Muscle of leg (tissue), 3 donors: ENCODE measurements at regions not wholly inside any gene's neighbourhood (a gene's known extent, or its start where the extent isn't known, plus 50 kb on each side); places are given as distances from the start of the nearest gene placed in this dataset.

Experiments
- DNase-seq: peaks from one replicate; pipeline ENCODE4 v3.0.0; 2013
- H3K27ac ChIP-seq: one replicate; pipeline ENCODE4 v1.5.1; 2013; ENCODE audit warnings: mild to moderate bottlenecking, low read length, control low read depth
- H3K27me3 ChIP-seq: one replicate; pipeline ENCODE4 v1.6.1; 2013; ENCODE audit warnings: low read length; ENCODE audit not compliant: control insufficient read depth, insufficient read depth
- H3K36me3 ChIP-seq: one replicate; pipeline ENCODE4 v1.6.1; 2013; ENCODE audit warnings: low read length; ENCODE audit not compliant: control insufficient read depth, insufficient read depth
- H3K4me1 ChIP-seq: one replicate; pipeline ENCODE4 v1.6.1; 2013; ENCODE audit warnings: low read length; ENCODE audit not compliant: control insufficient read depth, insufficient read depth
- H3K4me3 ChIP-seq: one replicate; pipeline ENCODE4 v1.5.1; 2013; ENCODE audit warnings: low read length, control low read depth
- H3K9me3 ChIP-seq: replicated peaks from 2 replicates; pipeline ENCODE4 v1.6.1; 2013; ENCODE audit warnings: low read depth, low read length; ENCODE audit not compliant: control insufficient read depth
- WGBS: methylation state at CpG from one replicate; pipeline ENCODE4 v1.1.5; 2013; ENCODE audit warnings: missing lambda C conversion rate; ENCODE audit not compliant: insufficient coverage; 5-methylcytosine and 5-hydroxymethylcytosine counted together

DNA sequence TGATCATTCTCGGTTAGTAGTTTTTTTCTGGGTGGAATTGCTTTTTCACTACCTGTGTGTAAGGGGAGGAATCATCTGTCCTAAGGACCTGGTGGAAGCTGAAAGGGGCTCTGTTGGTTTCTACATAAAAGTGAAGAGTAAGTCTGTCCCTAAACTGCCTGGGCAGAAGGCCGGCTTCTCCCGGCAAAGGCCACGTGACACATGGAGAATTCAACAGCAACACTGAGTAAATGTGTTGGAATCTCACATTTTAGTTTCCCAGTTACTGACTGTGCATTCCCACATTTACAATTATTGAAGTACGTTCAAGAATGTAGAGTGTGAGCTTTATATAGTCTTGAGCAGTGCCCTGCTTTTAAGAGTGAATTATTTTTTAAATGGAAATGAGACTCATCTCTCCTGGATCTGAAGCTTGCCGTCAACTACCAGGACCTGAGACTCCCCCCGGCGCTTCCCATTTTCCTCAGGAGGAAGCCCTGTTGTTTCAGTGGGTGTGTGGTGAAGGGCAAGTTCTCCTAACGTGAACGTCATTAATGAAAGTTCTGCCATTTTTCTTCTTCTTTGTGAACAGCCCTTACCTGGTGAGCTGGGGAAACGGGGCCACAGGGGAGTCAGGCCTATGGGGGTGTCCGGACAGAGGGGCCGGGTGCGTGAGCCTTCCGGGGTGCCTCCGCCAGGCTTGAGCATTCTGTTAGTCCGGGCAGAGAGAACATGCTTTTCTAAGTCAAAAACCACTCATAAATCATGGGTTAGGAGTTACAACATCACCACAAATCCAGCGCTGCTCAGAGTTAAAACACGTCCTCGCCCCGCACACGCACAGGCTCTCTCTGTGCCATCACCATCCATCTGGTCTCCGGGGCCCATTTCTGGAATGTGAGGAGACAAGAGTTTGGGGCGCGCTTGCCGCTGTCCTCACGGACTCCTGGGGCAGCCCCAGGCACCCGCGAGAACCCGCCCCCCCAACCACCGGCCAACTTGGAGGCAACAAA is 56.6 kb upstream of the SMOC2 start:
- Histone ChIP-seq H3K27me3 (peaks cover 9% of the 10 kb centered on the region), H3K4me1 (peaks cover 35% of the 10 kb centered on the region), H3K9me3 (no peaks in the 10 kb centered on the region), H3K4me3 (no peak overlapping the region), H3K27ac (peak overlapping the region; percentile 65), H3K36me3 (no peaks in the 10 kb centered on the region)
- DNase-seq: peak; percentile 75
- WGBS: 55% methylated on average over 5 of the region's 31 CpGs

DNA sequence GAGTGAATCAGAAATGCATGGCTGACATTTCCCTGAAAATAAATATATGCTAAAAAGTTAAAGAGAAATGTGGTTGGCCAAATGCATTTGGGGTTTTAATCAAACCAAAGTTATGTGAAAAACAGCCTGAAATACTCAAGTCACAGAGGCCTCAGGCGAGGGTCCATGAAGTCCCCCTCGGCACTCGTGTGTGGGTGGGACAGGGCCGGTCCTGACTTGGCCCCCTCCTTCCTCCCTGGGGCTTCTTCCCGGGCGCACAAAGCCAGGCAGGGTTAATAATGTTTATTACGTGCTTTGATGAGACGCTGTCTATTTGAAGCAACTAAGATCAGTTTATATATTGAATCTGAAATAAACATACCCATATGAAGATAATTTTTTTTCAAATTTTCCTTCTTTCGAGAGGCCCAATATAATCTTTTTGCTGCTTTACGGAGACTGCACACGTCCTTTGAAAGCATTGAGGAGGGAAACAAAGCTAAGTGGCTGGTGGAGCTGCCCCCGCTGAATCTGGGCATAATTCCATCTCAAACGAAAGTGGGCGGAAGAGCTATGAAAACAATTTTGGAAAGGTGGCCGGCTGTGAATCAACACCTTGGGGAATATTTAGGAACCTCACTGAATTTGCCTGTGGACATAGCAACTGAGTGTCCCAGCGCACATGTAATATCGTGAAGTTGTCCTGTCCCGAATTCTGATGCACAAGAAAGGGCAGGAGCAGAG is 55.8 kb upstream of the SMOC2 start:
- Histone ChIP-seq H3K4me1 (peaks cover 35% of the 10 kb centered on the region), H3K36me3 (no peaks in the 10 kb centered on the region), H3K27me3 (peaks cover 10% of the 10 kb centered on the region), H3K9me3 (no peaks in the 10 kb centered on the region), H3K4me3 (no peak overlapping the region), H3K27ac (peak overlapping the region; percentile 65)
- WGBS: 31% methylated on average over 7 of the region's 18 CpGs
- peak; percentile 55 for DNase-seq

DNA sequence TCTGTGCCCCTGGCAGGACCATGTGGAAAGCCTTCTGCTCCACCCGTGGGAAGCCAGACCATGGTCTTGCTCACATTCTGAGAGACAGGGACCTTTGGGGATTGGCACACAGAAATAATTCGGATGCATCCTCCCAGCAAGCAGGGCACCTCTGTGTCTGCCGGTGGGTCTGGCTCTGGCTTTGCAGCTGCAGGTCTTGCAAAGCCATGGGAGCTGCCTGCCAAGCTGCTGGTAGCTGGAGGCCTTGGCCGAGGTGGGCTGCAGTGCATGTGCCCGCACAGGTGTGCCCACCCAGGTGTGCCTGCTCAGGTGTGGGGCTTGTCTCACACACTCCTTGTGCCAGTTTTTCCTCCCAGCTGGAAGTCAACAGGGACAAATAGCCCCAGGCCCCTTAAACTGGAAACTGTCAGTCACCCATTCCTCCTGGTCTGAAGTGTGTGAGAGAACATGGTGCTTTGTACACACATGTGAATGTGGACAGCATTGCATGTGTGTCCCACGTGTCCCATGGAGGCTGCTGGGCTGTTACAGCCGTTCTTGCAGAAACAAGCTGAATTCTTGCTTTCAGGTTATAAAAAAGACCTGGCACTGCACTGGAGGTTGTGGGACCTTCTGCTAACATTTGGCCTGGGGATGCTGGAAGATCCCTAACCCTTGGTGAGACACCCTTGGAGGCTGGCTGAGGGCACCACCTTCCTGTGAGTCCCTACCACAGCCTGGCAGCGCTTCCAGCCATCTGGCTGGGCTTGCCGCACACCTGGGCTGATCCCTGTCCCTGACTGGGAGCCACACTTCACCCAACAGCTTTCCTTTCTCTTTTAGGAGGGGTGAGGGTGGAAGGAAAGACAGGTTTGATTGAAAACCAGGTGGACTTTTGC is 54.9 kb upstream of the SMOC2 start:
- Histone ChIP-seq H3K9me3 (no peaks in the 10 kb centered on the region), H3K4me1 (peaks cover 35% of the 10 kb centered on the region), H3K4me3 (no peak overlapping the region), H3K27ac (peak overlapping the region; percentile 65), H3K27me3 (peaks cover 15% of the 10 kb centered on the region), H3K36me3 (no peaks in the 10 kb centered on the region)
- 65% methylated on average over 7 of the region's 9 CpGs for WGBS
- DNase-seq: no peak

DNA sequence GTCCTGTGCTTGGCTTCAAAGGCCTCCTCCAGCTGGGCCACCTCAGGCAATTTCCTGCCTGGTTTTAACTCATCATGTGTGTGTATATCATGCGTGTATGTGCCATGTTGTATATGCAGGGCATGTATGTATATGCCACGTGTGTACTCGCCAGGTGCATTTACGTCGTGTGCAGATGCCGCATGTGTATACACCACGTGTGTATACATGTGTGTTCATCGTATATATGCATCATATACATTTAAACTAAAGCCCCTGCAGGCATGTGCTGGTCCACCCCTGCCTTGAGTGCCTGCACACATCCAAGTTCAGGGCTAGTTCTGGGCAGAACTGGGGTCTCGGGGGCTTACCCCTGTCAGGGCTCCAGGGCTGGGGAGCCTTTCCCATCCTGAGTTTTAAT is 54.0 kb upstream of the SMOC2 start:
- Histone ChIP-seq H3K36me3 (no peaks in the 10 kb centered on the region), H3K4me3 (no peak overlapping the region), H3K9me3 (no peaks in the 10 kb centered on the region), H3K4me1 (peaks cover 35% of the 10 kb centered on the region), H3K27me3 (peaks cover 13% of the 10 kb centered on the region), H3K27ac (no peak overlapping the region)
- DNase-seq: no peak
- 97% methylated on average over 6 of the region's 9 CpGs for WGBS

DNA sequence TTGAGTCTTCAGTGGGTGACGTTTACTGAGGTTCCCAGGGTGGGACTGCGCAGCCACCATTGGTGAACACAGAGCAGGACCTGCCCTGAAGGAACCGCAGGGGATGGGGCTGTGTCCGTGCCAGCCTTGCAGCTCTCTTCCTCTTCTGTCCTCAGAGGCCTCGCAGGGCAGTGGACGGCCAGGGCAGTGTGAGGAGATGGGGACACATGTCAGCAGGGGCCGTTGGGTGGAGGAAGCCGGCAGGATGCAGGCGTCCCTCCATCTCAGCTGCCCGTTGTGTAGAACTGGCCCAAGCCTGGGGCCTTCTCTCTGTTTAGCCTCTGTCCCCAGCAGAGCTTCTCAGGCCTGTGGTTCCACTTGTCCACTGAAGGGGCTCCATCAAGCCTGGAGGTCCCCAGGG is 53.6 kb upstream of the SMOC2 start:
- DNase-seq: no peak
- WGBS: 85% methylated on average over 8 of the region's 10 CpGs
- no peaks in the 10 kb centered on the region for H3K9me3 ChIP-seq
- H3K4me3 ChIP-seq: no peak overlapping the region
- no peaks in the 10 kb centered on the region for H3K36me3 ChIP-seq
- peaks cover 11% of the 10 kb centered on the region for H3K27me3 ChIP-seq
- H3K4me1 ChIP-seq: peaks cover 35% of the 10 kb centered on the region
- H3K27ac ChIP-seq: no peak overlapping the region

DNA sequence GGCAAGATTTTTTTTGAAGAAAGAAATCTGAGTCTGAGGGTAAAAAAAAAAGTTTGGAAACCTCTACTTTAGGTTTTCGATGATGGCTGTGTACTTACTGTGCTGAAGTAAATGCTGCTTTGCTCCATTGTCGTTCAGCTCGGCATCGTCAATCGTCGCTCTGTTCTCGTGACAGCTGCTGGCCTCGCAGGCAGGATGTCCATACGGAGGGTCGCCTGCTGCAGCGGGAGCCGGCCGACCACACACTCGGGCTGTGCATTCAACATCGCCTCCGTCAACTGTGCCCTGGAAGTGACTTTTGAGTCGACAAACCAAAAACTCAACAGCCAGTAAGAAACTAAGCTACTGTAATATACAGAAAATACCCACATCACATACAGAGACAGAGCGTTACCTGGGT is 53.1 kb upstream of the SMOC2 start:
- H3K4me3 ChIP-seq: no peak overlapping the region
- H3K4me1 ChIP-seq: peaks cover 35% of the 10 kb centered on the region
- H3K27ac ChIP-seq: no peak overlapping the region
- DNase-seq: no peak
- no peaks in the 10 kb centered on the region for H3K36me3 ChIP-seq
- 67% methylated on average over 16 of the region's 18 CpGs for WGBS
- no peaks in the 10 kb centered on the region for H3K9me3 ChIP-seq
- peaks cover 8% of the 10 kb centered on the region for H3K27me3 ChIP-seq

DNA sequence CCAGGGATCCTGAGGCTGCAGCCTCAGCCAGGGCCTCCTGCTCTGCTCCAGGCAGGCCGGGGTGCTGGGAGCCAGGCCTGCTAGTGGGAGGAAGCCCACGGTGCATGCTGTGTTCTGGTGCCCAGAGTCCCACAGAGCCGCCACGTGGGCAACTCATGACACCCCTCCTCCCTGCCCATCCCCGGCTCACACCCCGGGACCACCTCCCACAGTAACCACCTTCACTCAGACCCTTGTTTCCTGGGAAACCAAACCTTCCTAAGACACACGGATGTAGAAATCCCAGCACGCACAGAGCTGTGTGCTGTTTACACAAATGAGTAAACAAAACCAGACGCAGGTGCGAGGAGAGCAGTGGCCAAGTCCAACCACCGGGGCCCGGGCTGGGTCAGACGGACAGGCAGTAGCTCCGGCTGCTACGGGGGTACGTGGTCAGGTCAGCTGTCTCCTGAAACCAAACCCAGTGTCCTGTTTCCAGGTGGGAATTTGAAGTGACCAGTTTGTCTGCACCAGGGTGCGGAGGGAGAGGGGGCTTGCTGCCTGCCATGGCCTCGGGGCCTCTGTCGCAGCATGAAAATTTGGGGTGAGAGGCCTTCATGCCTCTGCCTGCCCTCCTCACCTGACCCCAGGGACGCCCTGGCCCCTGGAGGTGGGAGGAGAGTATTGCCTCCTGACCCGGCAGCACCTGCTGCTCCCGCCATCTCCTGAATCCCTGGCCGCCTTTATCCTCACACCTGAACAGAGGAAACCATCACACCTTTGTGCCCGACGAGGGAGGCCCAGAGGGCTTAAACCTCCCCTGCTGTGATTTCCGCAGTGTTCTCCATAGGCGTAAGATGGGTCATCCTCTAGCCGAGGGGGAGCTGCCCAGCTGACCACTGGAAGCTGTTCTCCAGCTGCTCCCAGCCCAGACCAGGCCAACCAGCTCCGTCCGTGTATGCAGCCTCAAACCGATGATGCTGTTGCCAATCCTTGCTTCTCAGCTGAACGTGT is 52.0 kb upstream of the SMOC2 start:
- whole genome bisulfite sequencing: 57% methylated on average over 24 of the region's 32 CpGs
- Histone ChIP-seq H3K4me3 (no peak overlapping the region), H3K4me1 (peaks cover 36% of the 10 kb centered on the region), H3K27me3 (peaks cover 8% of the 10 kb centered on the region), H3K36me3 (no peaks in the 10 kb centered on the region), H3K27ac (peak overlapping the region; percentile 3), H3K9me3 (no peaks in the 10 kb centered on the region)
- DNase-seq: peak; percentile 75

DNA sequence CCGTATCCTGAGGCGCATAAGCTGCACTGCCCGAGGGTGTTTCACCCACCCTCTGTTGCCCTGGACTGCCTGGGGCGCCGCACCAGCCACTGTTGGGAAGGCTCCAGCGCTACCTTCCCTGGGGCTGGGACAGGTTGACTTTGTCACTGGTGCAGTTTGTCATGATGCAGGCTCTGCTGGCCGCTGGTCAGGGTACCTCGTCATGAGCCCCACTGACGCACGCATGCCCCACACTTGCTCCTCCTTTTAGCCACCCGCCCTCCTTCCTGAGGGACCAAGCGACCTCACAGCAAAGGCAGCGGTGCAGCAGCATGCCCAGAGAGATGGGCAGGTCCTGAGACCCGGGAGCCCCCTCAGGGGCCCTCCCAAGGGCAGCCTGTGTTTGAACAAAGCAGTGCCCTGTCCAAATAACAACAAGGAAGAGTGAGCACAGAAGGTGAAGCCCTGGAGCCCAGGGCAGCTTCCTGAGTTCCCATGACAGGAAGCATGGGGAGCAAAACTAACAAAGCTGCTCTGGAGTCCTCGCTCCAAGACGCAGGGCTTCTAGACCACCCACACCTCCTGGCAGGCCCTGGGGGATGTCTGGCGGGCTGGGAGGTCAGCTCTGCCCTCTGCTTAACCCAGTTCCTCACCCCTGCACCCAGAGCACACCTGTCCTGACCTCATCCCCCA is 50.1 kb upstream of the SMOC2 start:
- Histone ChIP-seq H3K36me3 (no peaks in the 10 kb centered on the region), H3K4me1 (peaks cover 32% of the 10 kb centered on the region), H3K27ac (no peak overlapping the region), H3K27me3 (peaks cover 8% of the 10 kb centered on the region), H3K9me3 (no peaks in the 10 kb centered on the region), H3K4me3 (no peak overlapping the region)
- DNase-seq: no peak
- 70% methylated on average over 17 of the region's 17 CpGs for whole genome bisulfite sequencing
